Keratinocyte (primary cell): ENCODE measurements at regions not wholly inside any gene's neighbourhood (a gene's known extent, or its start where the extent isn't known, plus 50 kb on each side); places are given as distances from the start of the nearest gene placed in this dataset.

Source experiments
- DNase-seq: peaks from one replicate; pipeline ENCODE4 v3.0.0-alpha.2; 2011; ENCODE audit warnings: low read depth, missing footprints, low spot score
- FAIRE-seq: peaks from 2 replicates; lab custom pipeline; 2011; peaks lifted over from hg19 to GRCh38; lab: Jason Lieb, UNC
- H2AFZ ChIP-seq: 2 replicates; pipeline ENCODE4 v1.6.0; 2012; ENCODE audit warnings: low read length, control low read depth, inconsistent platforms; ENCODE audit not compliant: control insufficient read depth
- H3K27ac ChIP-seq: 2 replicates; pipeline ENCODE4 v1.5.1; 2011; ENCODE audit warnings: low read length; ENCODE audit not compliant: control insufficient read depth, insufficient read depth
- H3K27me3 ChIP-seq: 3 replicates; pipeline ENCODE4 v1.6.0; 2011; ENCODE audit warnings: low read length; ENCODE audit not compliant: control insufficient read depth, insufficient read depth; ENCODE audit errors: extremely low read depth
- H3K36me3 ChIP-seq, 2 experiments: 2 replicates in 1 of 2; 3 replicates in 1 of 2; pipeline ENCODE4 v1.5.1; 2011; ENCODE audit warnings: low read length in 2 of 2, mild to moderate bottlenecking in 1 of 2; ENCODE audit not compliant: control insufficient read depth in 2 of 2, insufficient read depth in 2 of 2; ENCODE audit errors: extremely low read depth in 1 of 2
- H3K4me1 ChIP-seq: 3 replicates; pipeline ENCODE4 v1.5.1; 2011; ENCODE audit warnings: low read length; ENCODE audit not compliant: control insufficient read depth, insufficient read depth; ENCODE audit errors: extremely low read depth
- H3K4me2 ChIP-seq: 3 replicates; pipeline ENCODE4 v1.6.0; 2011; ENCODE audit warnings: low read depth, low read length; ENCODE audit not compliant: control insufficient read depth, insufficient read depth; ENCODE audit errors: extremely low read depth
- H3K4me3 ChIP-seq, 3 experiments: fragments of 200-600 bp in 1 of 3; sonication (generic) in 1 of 3; 2 replicates in 2 of 3; 3 replicates in 1 of 3; pipeline ENCODE4 v1.5.1; 2011 to 2016; ENCODE audit warnings: low read length in 3 of 3, mild to moderate bottlenecking in 3 of 3, control low read depth in 2 of 3, inconsistent platforms in 1 of 3, low read depth in 1 of 3, mixed read lengths in 1 of 3, mixed run types in 1 of 3, moderate library complexity in 1 of 3; ENCODE audit not compliant: control insufficient read depth in 2 of 3, insufficient read depth in 2 of 3; ENCODE audit errors: extremely low read depth in 1 of 3
- H3K79me2 ChIP-seq: 2 replicates; pipeline ENCODE4 v1.6.0; 2012; ENCODE audit warnings: low read length; ENCODE audit not compliant: control insufficient read depth, insufficient read depth
- H3K9ac ChIP-seq: 3 replicates; pipeline ENCODE4 v1.6.0; 2011; ENCODE audit warnings: low read length; ENCODE audit not compliant: control insufficient read depth, insufficient read depth; ENCODE audit errors: extremely low read depth
- H3K9me1 ChIP-seq: 3 replicates; pipeline ENCODE4 v1.6.0; 2011; ENCODE audit warnings: low read length; ENCODE audit not compliant: control insufficient read depth, insufficient read depth; ENCODE audit errors: extremely low read depth
- H3K9me3 ChIP-seq: 2 replicates; pipeline ENCODE4 v1.5.1; 2012; ENCODE audit warnings: low read depth, low read length; ENCODE audit not compliant: control insufficient read depth
- H4K20me1 ChIP-seq: 3 replicates; pipeline ENCODE4 v1.6.0; 2011; ENCODE audit warnings: low read length; ENCODE audit not compliant: control insufficient read depth, insufficient read depth; ENCODE audit errors: extremely low read depth
- CTCF ChIP-seq, 3 experiments: IDR thresholded peaks in 1 of 3; conservative IDR thresholded peaks in 1 of 3; optimal IDR thresholded peaks in 1 of 3; 2 replicates in 2 of 3; 3 replicates in 1 of 3; pipeline versions ENCODE3 to v1.5.1; 2011; ENCODE audit warnings: low read length in 3 of 3, mild to moderate bottlenecking in 3 of 3, moderate library complexity in 2 of 3, control low read depth in 1 of 3, inconsistent platforms in 1 of 3; ENCODE audit not compliant: insufficient read depth in 2 of 3; ENCODE audit errors: extremely low read depth in 1 of 3
- EZH2 ChIP-seq: IDR thresholded peaks from one replicate; pipeline ENCODE4 v1.6.1; 2012; ENCODE audit warnings: inconsistent platforms, mild to moderate bottlenecking, low read length, moderate library complexity
- dilution Hi-C: fragments of 300-500 bp; cut with MboI; formaldehyde crosslinking; loops from one replicate; pipeline ENCODE4 v1.7.0; 2020; ENCODE audit warnings: low sequenced_read_pairs; ENCODE audit not compliant: extremely low pct_ligation_motif_present

- dilution Hi-C loops = no loop called here
- no peaks in the 10 kb centered on the region for H4K20me1 ChIP-seq
- H3K9me1 ChIP-seq = no peaks in the 10 kb centered on the region
Measured at GRCh38 chr2:240288087-240288521, 147.4 kb upstream of the GPC1 start.

GRCh38 chr2:240289701-240290431 lies 145.6 kb upstream of the GPC1 start:
- no peak for TF ChIP-seq CTCF (optimal IDR thresholded peaks at IDR 0.05 in 1 of 3, IDR thresholded peaks at IDR 0.05 in 1 of 3, conservative IDR thresholded peaks at IDR 0.05 in 1 of 3; ENCODE audit: extremely low read depth in 1 of 3, insufficient read depth in 2 of 3, low read length in 3 of 3)
- TF ChIP-seq EZH2 = no peak
- Histone ChIP-seq H3K4me3 (no peak overlapping the region), H3K79me2 (no peaks in the 10 kb centered on the region), H3K27ac (no peak overlapping the region), H3K4me2 (no peak overlapping the region), H3K9ac (no peak overlapping the region), H2AFZ (no peak overlapping the region), H4K20me1 (no peaks in the 10 kb centered on the region), H3K27me3 (peaks cover 8% of the 10 kb centered on the region), H3K9me1 (no peaks in the 10 kb centered on the region), H3K36me3 (no peaks in the 10 kb centered on the region), H3K9me3 (no peaks in the 10 kb centered on the region), H3K4me1 (no peaks in the 10 kb centered on the region)
- DNase-seq (no peak), FAIRE-seq (no peak)
- dilution Hi-C loops = no loop called here

More at GRCh38 chr2:240288087-240288521, 147.4 kb upstream of the GPC1 start:
- Histone ChIP-seq H2AFZ (no peak overlapping the region), H3K4me3 (no peak overlapping the region), H3K9ac (no peak overlapping the region), H3K79me2 (no peaks in the 10 kb centered on the region), H3K9me3 (no peaks in the 10 kb centered on the region), H3K4me2 (no peak overlapping the region), H3K4me1 (no peaks in the 10 kb centered on the region), H3K27me3 (peaks cover 8% of the 10 kb centered on the region), H3K27ac (no peak overlapping the region), H3K36me3 (no peaks in the 10 kb centered on the region)
- DNase-seq = no peak
- TF ChIP-seq CTCF (optimal IDR thresholded peaks at IDR 0.05 in 1 of 3, IDR thresholded peaks at IDR 0.05 in 1 of 3, conservative IDR thresholded peaks at IDR 0.05 in 1 of 3; ENCODE audit: extremely low read depth in 1 of 3, insufficient read depth in 2 of 3, low read length in 3 of 3) (no peak), EZH2 (no peak)
- FAIRE-seq = no peak
